Astrocyte (in vitro differentiated cells and primary cell): ENCODE measurements at regions not wholly inside any gene's neighbourhood (a gene's known extent, or its start where the extent isn't known, plus 50 kb on each side); places are given as distances from the start of the nearest gene placed in this dataset.

Source experiments
- CTCF ChIP-seq: IDR thresholded peaks from 2 replicates; pipeline ENCODE4 v1.5.1; 2011; ENCODE audit warnings: low read depth, mild to moderate bottlenecking, inconsistent platforms, low read length, moderate library complexity; ENCODE audit not compliant: insufficient read depth
- EZH2 ChIP-seq: IDR thresholded peaks from 2 replicates; pipeline ENCODE4 v1.6.1; 2012; ENCODE audit warnings: mild to moderate bottlenecking, low read length, inconsistent platforms; ENCODE audit not compliant: insufficient read depth

- no peak for TF ChIP-seq CTCF
- TF ChIP-seq EZH2 = no peak
Observed at GRCh38 chr5:12177225-12177624, 273.0 kb upstream of the CTNND2 start.
